ENCODE measurements at regions not wholly inside any gene's neighbourhood (a gene's known extent, or its start where the extent isn't known, plus 50 kb on each side); places are given as distances from the start of the nearest gene placed in this dataset.

GRCh38 chr2:118654945-118655344 is 192.5 kb downstream of the EN1 start (continued):
- no peak for TF ChIP-seq ARID4B (CRISPR knock-in tag; IDR thresholded peaks at IDR 0.05; ENCODE audit: borderline replicate concordance)
- TF ChIP-seq TCF7 (CRISPR knock-in tag; IDR thresholded peaks at IDR 0.05; ENCODE audit: low read depth), result no peak
- no peak for TF ChIP-seq FOXP4 (CRISPR knock-in tag; IDR thresholded peaks at IDR 0.05)

- Mint-ChIP-seq H3K36me3 (peaks cover 7% of the 10 kb centered on the region; the same call in 1 of the 2 replicates), H3K27me3 (ENCODE audit: low read depth) (no peaks in the 10 kb centered on the region; the same call in 1 of the 2 replicates), H3K27ac (no peak overlapping the region), H3K9me3 (peaks cover 16% of the 10 kb centered on the region), H3K4me3 (no peak overlapping the region), H3K4me1 (no peaks in the 10 kb centered on the region)
- ChIA-PET CTCF (no interaction called here), POLR2A (no interaction called here)
- ATAC-seq (no peak), DNase-seq (ENCODE audit: low spot score) (no peak)
- TF ChIP-seq PRRX2 (CRISPR knock-in tag; IDR thresholded peaks at IDR 0.05), result no peak
- TF ChIP-seq ZNF281 (CRISPR knock-in tag; IDR thresholded peaks at IDR 0.05), result no peak
- TF ChIP-seq FOXK1 (CRISPR knock-in tag; IDR thresholded peaks at IDR 0.05), result no peak
- TF ChIP-seq, protein P1, sequence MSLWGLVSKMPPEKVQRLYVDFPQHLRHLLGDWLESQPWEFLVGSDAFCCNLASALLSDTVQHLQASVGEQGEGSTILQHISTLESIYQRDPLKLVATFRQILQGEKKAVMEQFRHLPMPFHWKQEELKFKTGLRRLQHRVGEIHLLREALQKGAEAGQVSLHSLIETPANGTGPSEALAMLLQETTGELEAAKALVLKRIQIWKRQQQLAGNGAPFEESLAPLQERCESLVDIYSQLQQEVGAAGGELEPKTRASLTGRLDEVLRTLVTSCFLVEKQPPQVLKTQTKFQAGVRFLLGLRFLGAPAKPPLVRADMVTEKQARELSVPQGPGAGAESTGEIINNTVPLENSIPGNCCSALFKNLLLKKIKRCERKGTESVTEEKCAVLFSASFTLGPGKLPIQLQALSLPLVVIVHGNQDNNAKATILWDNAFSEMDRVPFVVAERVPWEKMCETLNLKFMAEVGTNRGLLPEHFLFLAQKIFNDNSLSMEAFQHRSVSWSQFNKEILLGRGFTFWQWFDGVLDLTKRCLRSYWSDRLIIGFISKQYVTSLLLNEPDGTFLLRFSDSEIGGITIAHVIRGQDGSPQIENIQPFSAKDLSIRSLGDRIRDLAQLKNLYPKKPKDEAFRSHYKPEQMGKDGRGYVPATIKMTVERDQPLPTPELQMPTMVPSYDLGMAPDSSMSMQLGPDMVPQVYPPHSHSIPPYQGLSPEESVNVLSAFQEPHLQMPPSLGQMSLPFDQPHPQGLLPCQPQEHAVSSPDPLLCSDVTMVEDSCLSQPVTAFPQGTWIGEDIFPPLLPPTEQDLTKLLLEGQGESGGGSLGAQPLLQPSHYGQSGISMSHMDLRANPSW (CRISPR knock-in tag; conservative IDR thresholded peaks at IDR 0.05; ENCODE audit: low read depth), result no peak
- no peak for TF ChIP-seq TCF7 (CRISPR knock-in tag; IDR thresholded peaks at IDR 0.05; ENCODE audit: low read depth)
- no peak for TF ChIP-seq ATF2 (CRISPR knock-in tag; IDR thresholded peaks at IDR 0.05; ENCODE audit: borderline replicate concordance, low read depth)
- no peak for TF ChIP-seq ZNF423 (CRISPR knock-in tag; IDR thresholded peaks at IDR 0.05)
- TF ChIP-seq MLX (CRISPR knock-in tag; IDR thresholded peaks at IDR 0.05), result no peak
- TF ChIP-seq ATF3 (CRISPR knock-in tag; conservative IDR thresholded peaks at IDR 0.05), result no peak
- no peak for TF ChIP-seq TEAD4 (CRISPR knock-in tag; IDR thresholded peaks at IDR 0.05)
- TF ChIP-seq, protein P2, sequence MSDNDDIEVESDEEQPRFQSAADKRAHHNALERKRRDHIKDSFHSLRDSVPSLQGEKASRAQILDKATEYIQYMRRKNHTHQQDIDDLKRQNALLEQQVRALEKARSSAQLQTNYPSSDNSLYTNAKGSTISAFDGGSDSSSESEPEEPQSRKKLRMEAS (CRISPR knock-in tag; IDR thresholded peaks at IDR 0.05), result no peak
- no peak for TF ChIP-seq FOXJ3 (CRISPR knock-in tag; IDR thresholded peaks at IDR 0.05; ENCODE audit: borderline replicate concordance)
- TF ChIP-seq ZNF425 (CRISPR knock-in tag; conservative IDR thresholded peaks at IDR 0.05), result no peak
- TF ChIP-seq ZNF416 (CRISPR knock-in tag; IDR thresholded peaks at IDR 0.05), result no peak
- no peak for TF ChIP-seq NR2C2 (CRISPR knock-in tag; IDR thresholded peaks at IDR 0.05)
Measured at GRCh38 chr2:118650327-118650726, 197.1 kb downstream of the EN1 start.

Measured in WTC11 (cell line).